NCI-H446 (cell line): ENCODE measurements at regions not wholly inside any gene's neighbourhood (a gene's known extent, or its start where the extent isn't known, plus 50 kb on each side); places are given as distances from the start of the nearest gene placed in this dataset.

Experiments used
- DNase-seq, 2 experiments: peaks; one replicate each; lab custom pipeline; 2025; lab: John Stamatoyannopoulos, UW

GRCh38 chr4:80124246-80125211 lies 51.5 kb upstream of the ANTXR2 start:
- DNase-seq, result no peak
